Endodermal cell (in vitro differentiated cells): ENCODE measurements at regions not wholly inside any gene's neighbourhood (a gene's known extent, or its start where the extent isn't known, plus 50 kb on each side); places are given as distances from the start of the nearest gene placed in this dataset.
"Not testable (repeated sequence)": the region's sequence is repeated elsewhere in the genome, so short reads cannot be mapped to it uniquely, and the experiment has no call there.

Experiments used
- DNase-seq: peaks from one replicate; pipeline ENCODE4 v3.0.0-alpha.2; 2017
- H3K27ac ChIP-seq: 2 replicates; pipeline ENCODE4 v1.5.1; 2013; ENCODE audit warnings: mild to moderate bottlenecking, low read depth, low read length, moderate library complexity
- H3K27me3 ChIP-seq: 2 replicates; pipeline ENCODE4 v1.6.1; 2013; ENCODE audit warnings: mild to moderate bottlenecking, low read length, moderate library complexity; ENCODE audit not compliant: insufficient read depth, control insufficient read depth, poor library complexity, severe bottlenecking
- H3K36me3 ChIP-seq: 2 replicates; pipeline ENCODE4 v1.7.0; 2013; ENCODE audit warnings: mild to moderate bottlenecking, low read length, moderate library complexity; ENCODE audit not compliant: control insufficient read depth, insufficient read depth
- H3K4me1 ChIP-seq: one replicate; pipeline ENCODE4 v1.7.0; 2013; ENCODE audit warnings: low read length; ENCODE audit not compliant: control insufficient read depth, insufficient read depth
- H3K4me3 ChIP-seq: 2 replicates; pipeline ENCODE4 v1.5.1; 2013; ENCODE audit warnings: mild to moderate bottlenecking, low read length, moderate library complexity
- H3K9ac ChIP-seq: 2 replicates; pipeline ENCODE4 v1.6.1; 2013; ENCODE audit warnings: mild to moderate bottlenecking, low read length, moderate library complexity; ENCODE audit not compliant: poor library complexity, severe bottlenecking; ENCODE audit errors: extremely low read depth
- H3K9me3 ChIP-seq: 2 replicates; pipeline ENCODE4 v1.6.1; 2013; ENCODE audit warnings: mild to moderate bottlenecking, low read length, moderate library complexity; ENCODE audit not compliant: control insufficient read depth
- H3K27ac Mint-ChIP-seq: 2 replicates; pipeline ENCODE4 v1.8.0; 2020; ENCODE audit warnings: mixed read lengths
- H3K27me3 Mint-ChIP-seq: 2 replicates; pipeline ENCODE4 v1.8.0; 2021; ENCODE audit warnings: mild to moderate bottlenecking, mixed read lengths; ENCODE audit not compliant: insufficient read depth
- H3K36me3 Mint-ChIP-seq: 2 replicates; pipeline ENCODE4 v1.8.0; 2020; ENCODE audit warnings: low read depth, mixed read lengths
- H3K4me1 Mint-ChIP-seq: 2 replicates; pipeline ENCODE4 v1.8.0; 2020; ENCODE audit warnings: mixed read lengths
- H3K4me3 Mint-ChIP-seq: 2 replicates; pipeline ENCODE4 v1.8.0; 2020; ENCODE audit warnings: mild to moderate bottlenecking, moderate library complexity, mixed read lengths
- H3K9me3 Mint-ChIP-seq: 2 replicates; pipeline ENCODE4 v1.8.0; 2020; ENCODE audit warnings: mild to moderate bottlenecking, mixed read lengths
- CTCF ChIP-seq: fragments of 200-600 bp; sonication (generic); conservative IDR thresholded peaks from 2 replicates; pipeline ENCODE4 v1.5.0; 2021; ENCODE audit warnings: antibody characterized with exemption, mild to moderate bottlenecking
- WGBS, 2 experiments: methylation state at CpG; one replicate each; pipeline versions ENCODE4 v1.1.5 to v1.1.7; 2013; ENCODE audit warnings: missing lambda C conversion rate in 2 of 2, mixed read lengths in 1 of 2; ENCODE audit not compliant: insufficient coverage in 1 of 2, insufficient read length in 1 of 2; 5-methylcytosine and 5-hydroxymethylcytosine counted together

GRCh38 chr12:102676812-102677211 lies 196.4 kb upstream of the IGF1 start:
- no peak overlapping the region for H3K27ac Mint-ChIP-seq

GRCh38 chr12:102675672-102676071 lies 195.3 kb upstream of the IGF1 start:
- Histone ChIP-seq H3K4me3 (no peak overlapping the region), H3K27me3 (no peaks in the 10 kb centered on the region), H3K9me3 (peaks cover 11% of the 10 kb centered on the region), H3K9ac (no peak overlapping the region), H3K36me3 (no peaks in the 10 kb centered on the region), H3K4me1 (no peaks in the 10 kb centered on the region), H3K27ac (no peak overlapping the region)
- no peaks in the 10 kb centered on the region for H3K36me3 Mint-ChIP-seq
- WGBS, 2 experiments = 81 to 82% methylated on average over 2 to 5 of the region's 5 CpGs
- DNase-seq = no peak
- H3K4me1 Mint-ChIP-seq = no peaks in the 10 kb centered on the region
- H3K27me3 Mint-ChIP-seq = peaks cover 4% of the 10 kb centered on the region
- no peak for TF ChIP-seq CTCF
- H3K27ac Mint-ChIP-seq = no peak overlapping the region
- no peak overlapping the region for H3K4me3 Mint-ChIP-seq
- peaks cover 16% of the 10 kb centered on the region for H3K9me3 Mint-ChIP-seq

More at GRCh38 chr12:102676812-102677211, 196.4 kb upstream of the IGF1 start:
- H3K27me3 ChIP-seq = no peaks in the 10 kb centered on the region
- H3K4me3 ChIP-seq = no peak overlapping the region
- Mint-ChIP-seq H3K27me3 (peaks cover 9% of the 10 kb centered on the region), H3K4me3 (no peak overlapping the region), H3K4me1 (no peaks in the 10 kb centered on the region), H3K9me3 (peaks cover 16% of the 10 kb centered on the region), H3K36me3 (no peaks in the 10 kb centered on the region)
- no peak overlapping the region for H3K9ac ChIP-seq
- no peaks in the 10 kb centered on the region for H3K4me1 ChIP-seq
- no peak for DNase-seq
- 100% methylated on average over 1 of the region's 1 CpG; no CpG with 5 or more reads in 1 of the 2 experiments for WGBS, 2 experiments
- no peak for TF ChIP-seq CTCF
- H3K36me3 ChIP-seq = no peaks in the 10 kb centered on the region
- H3K9me3 ChIP-seq = peaks cover 11% of the 10 kb centered on the region
- H3K27ac ChIP-seq = no peak overlapping the region

- 100% methylated on average over 1 of the region's 1 CpG; no CpG with 5 or more reads in 1 of the 2 experiments for WGBS, 2 experiments
- H3K27ac ChIP-seq = no peak overlapping the region
- Mint-ChIP-seq H3K4me1 (no peaks in the 10 kb centered on the region), H3K36me3 (no peaks in the 10 kb centered on the region), H3K27me3 (no peaks in the 10 kb centered on the region), H3K27ac (no peak overlapping the region), H3K9me3 (peaks cover 16% of the 10 kb centered on the region), H3K4me3 (no peak overlapping the region)
- no peaks in the 10 kb centered on the region for H3K27me3 ChIP-seq
- peaks cover 11% of the 10 kb centered on the region for H3K9me3 ChIP-seq
- H3K4me3 ChIP-seq = no peak overlapping the region
- no peak overlapping the region for H3K9ac ChIP-seq
- H3K4me1 ChIP-seq = no peaks in the 10 kb centered on the region
- H3K36me3 ChIP-seq = no peaks in the 10 kb centered on the region
- DNase-seq = no peak
- TF ChIP-seq CTCF = no peak
Measured at GRCh38 chr12:102673606-102674005, 193.2 kb upstream of the IGF1 start.

- not testable (repeated sequence) for H3K4me3 Mint-ChIP-seq, H3K27ac Mint-ChIP-seq, H3K4me1 Mint-ChIP-seq, H3K9ac ChIP-seq, H3K27ac ChIP-seq, H3K27me3 ChIP-seq, H3K4me3 ChIP-seq, H3K36me3 ChIP-seq, DNase-seq, H3K4me1 ChIP-seq, H3K27me3 Mint-ChIP-seq, H3K36me3 Mint-ChIP-seq
- H3K9me3 Mint-ChIP-seq = peaks cover 16% of the 10 kb centered on the region
- H3K9me3 ChIP-seq = peaks cover 11% of the 10 kb centered on the region
Measured at GRCh38 chr12:102672212-102672611, 191.8 kb upstream of the IGF1 start.
